Activated CD4-positive, alpha-beta T cell treated with anti-CD3 and anti-CD28 coated beads for 36 hours (primary cell): ENCODE measurements at regions not wholly inside any gene's neighbourhood (a gene's known extent, or its start where the extent isn't known, plus 50 kb on each side); places are given as distances from the start of the nearest gene placed in this dataset.
A peak's percentile ranks its signal among the peaks of the same experiment; 100 is the strongest.

ENCODE experiments used
- ATAC-seq: fragments of 200-7000 bp; cut with Tn5 transposase; one replicate; pipeline ENCODE4 v1.10.0; 2021; ENCODE audit warnings: mild to moderate bottlenecking, moderate library complexity
- CTCF ChIA-PET: fragments of 350-600 bp; sonication (Branson Sonifier 250); formaldehyde crosslinking; loops from one replicate; lab custom pipeline; 2021; ENCODE audit warnings: antibody characterized with exemption; lab: Charles Lee
- POLR2A ChIA-PET: fragments of 350-600 bp; sonication (Branson Sonifier 250); formaldehyde crosslinking; loops from one replicate; lab custom pipeline; 2021; ENCODE audit warnings: antibody characterized with exemption, inconsistent platforms; lab: Charles Lee
- DNase-seq: peaks from one replicate; pipeline ENCODE4 v3.0.0-alpha.2; 2020
- H3K27ac Mint-ChIP-seq: one replicate; pipeline ENCODE4 v1.8.0; 2021; ENCODE audit warnings: mixed read lengths
- H3K27me3 Mint-ChIP-seq: one replicate; pipeline ENCODE4 v1.8.0; 2021; ENCODE audit warnings: mixed read lengths
- H3K36me3 Mint-ChIP-seq: one replicate; pipeline ENCODE4 v1.8.0; 2021; ENCODE audit warnings: low read depth, mixed read lengths
- H3K4me1 Mint-ChIP-seq: one replicate; pipeline ENCODE4 v1.8.0; 2021; ENCODE audit warnings: mixed read lengths
- H3K4me3 Mint-ChIP-seq: one replicate; pipeline ENCODE4 v1.8.0; 2021; ENCODE audit warnings: mild to moderate bottlenecking, moderate library complexity, mixed read lengths
- H3K9me3 Mint-ChIP-seq: one replicate; pipeline ENCODE4 v1.8.0; 2021; ENCODE audit warnings: low read depth, mixed read lengths
- intact Hi-C, 2 experiments: fragments of 100-400 bp; cut with DNase I in 1 of 2; cut with micrococcal nuclease in 1 of 2; formaldehyde crosslinking; loops; one replicate each; pipeline versions ENCODE4 v1.14.2 to v1.15.1; 2022 to 2024; cut with DNase I, micrococcal nuclease

DNA sequence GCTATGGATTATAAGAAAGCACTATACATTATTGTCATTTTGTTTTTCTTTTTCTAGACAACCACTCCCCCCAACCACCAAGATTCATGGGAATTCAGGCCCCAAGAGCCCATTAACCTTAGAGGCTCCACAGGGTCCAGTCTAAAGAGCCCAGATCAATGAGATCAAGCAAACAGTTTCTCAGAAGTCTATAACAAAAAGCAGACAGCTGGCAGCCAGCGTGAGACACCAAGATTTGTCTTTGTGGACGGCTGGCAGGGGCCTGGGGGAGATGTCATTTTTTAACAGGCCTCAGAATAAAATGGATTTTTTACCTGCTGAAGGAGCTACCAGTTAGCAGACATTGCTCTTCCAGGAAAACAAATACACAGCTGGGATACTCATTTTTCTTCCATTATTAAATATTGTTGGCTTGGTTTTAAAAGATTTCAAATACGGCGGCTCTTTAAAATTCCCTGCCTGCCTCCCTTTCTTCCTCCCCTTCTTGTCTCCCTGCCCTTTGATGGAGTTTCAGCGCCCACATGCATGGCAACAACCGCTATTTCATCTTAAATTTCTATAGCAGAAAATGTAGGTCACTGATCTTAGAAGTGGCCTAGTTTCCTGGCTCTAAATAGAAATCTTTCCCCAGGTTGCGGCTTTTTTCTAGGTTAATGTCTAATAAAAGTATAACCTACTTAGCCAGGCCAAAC is 130.6 kb downstream of the FAM174B start:
- POLR2A ChIA-PET, result no interaction called here
- CTCF ChIA-PET, result interaction anchor here (0.6 to 1.6 kb wide), 2 partner anchors 190 to 243 kb away, joined by 5 to 7 read pairs; no protein-coding TSS in a partner anchor
- intact Hi-C loops, result loop anchor here in 1 of 2 experiments (5.0 to 10.0 kb wide), 2 partner anchors 102 to 430 kb away; no protein-coding TSS in a partner anchor
- no peak for ATAC-seq
- Mint-ChIP-seq H3K27ac (no peak overlapping the region), H3K27me3 (peaks cover 7% of the 10 kb centered on the region), H3K9me3 (no peaks in the 10 kb centered on the region), H3K36me3 (no peaks in the 10 kb centered on the region), H3K4me1 (peaks cover 8% of the 10 kb centered on the region), H3K4me3 (no peak overlapping the region)
- DNase-seq, result no peak

GRCh38 chr15:92524161-92524560 is 130.5 kb downstream of the ST8SIA2 start:
- Mint-ChIP-seq H3K27me3 (peaks cover 1% of the 10 kb centered on the region), H3K4me3 (no peak overlapping the region), H3K36me3 (no peaks in the 10 kb centered on the region), H3K4me1 (peaks cover 8% of the 10 kb centered on the region), H3K9me3 (no peaks in the 10 kb centered on the region), H3K27ac (no peak overlapping the region)
- intact Hi-C loops, result loop anchor here in 1 of 2 experiments (5.0 to 10.0 kb wide), 2 partner anchors 103 to 429 kb away; no protein-coding TSS in a partner anchor
- ChIA-PET CTCF (interaction anchor here (4.8 kb wide), 1 partner anchor 190 kb away, joined by 57 read pairs; no protein-coding TSS in a partner anchor), POLR2A (no interaction called here)
- DNase-seq, result no peak
- ATAC-seq, result no peak

GRCh38 chr15:92523176-92523575 is 129.5 kb downstream of the ST8SIA2 start:
- ChIA-PET CTCF (interaction anchor here (1.6 to 4.8 kb wide), 2 partner anchors 174 to 191 kb away, joined by 3 to 57 read pairs; no protein-coding TSS in a partner anchor), POLR2A (no interaction called here)
- H3K27me3 Mint-ChIP-seq, result no peaks in the 10 kb centered on the region
- H3K27ac Mint-ChIP-seq, result no peak overlapping the region
- no peaks in the 10 kb centered on the region for H3K9me3 Mint-ChIP-seq
- peaks cover 8% of the 10 kb centered on the region for H3K4me1 Mint-ChIP-seq
- no peak overlapping the region for H3K4me3 Mint-ChIP-seq
- DNase-seq (no peak), ATAC-seq (no peak)
- intact Hi-C loops, result loop anchor here in 1 of 2 experiments (5.0 to 10.0 kb wide), 2 partner anchors 104 to 428 kb away; no protein-coding TSS in a partner anchor
- H3K36me3 Mint-ChIP-seq, result no peaks in the 10 kb centered on the region

GRCh38 chr15:92521624-92522008 is 127.9 kb downstream of the ST8SIA2 start:
- DNase-seq (peak; percentile 75), ATAC-seq (peak; percentile 83)
- H3K4me1 Mint-ChIP-seq, result peaks cover 8% of the 10 kb centered on the region
- no peak overlapping the region for H3K27ac Mint-ChIP-seq
- no peaks in the 10 kb centered on the region for H3K36me3 Mint-ChIP-seq
- no peaks in the 10 kb centered on the region for H3K9me3 Mint-ChIP-seq
- H3K27me3 Mint-ChIP-seq, result no peaks in the 10 kb centered on the region
- ChIA-PET CTCF (interaction anchor here (0.6 to 4.8 kb wide), 9 partner anchors 22 to 414 kb away, joined by 3 to 57 read pairs (median 4); no protein-coding TSS in a partner anchor), POLR2A (interaction anchor here (0.6 kb wide), 1 partner anchor 30 kb away, joined by 4 read pairs; no protein-coding TSS in a partner anchor)
- intact Hi-C loops, result loop anchor here (1.0 to 10.0 kb wide), 4 partner anchors 106 to 427 kb away; no protein-coding TSS in a partner anchor
- no peak overlapping the region for H3K4me3 Mint-ChIP-seq

GRCh38 chr15:92520914-92521623 is 127.4 kb downstream of the ST8SIA2 start:
- intact Hi-C loops, result loop anchor here (1.0 to 10.0 kb wide), 4 partner anchors 106 to 426 kb away; no protein-coding TSS in a partner anchor
- no peak overlapping the region for H3K27ac Mint-ChIP-seq
- H3K36me3 Mint-ChIP-seq, result no peaks in the 10 kb centered on the region
- no peaks in the 10 kb centered on the region for H3K27me3 Mint-ChIP-seq
- no peaks in the 10 kb centered on the region for H3K9me3 Mint-ChIP-seq
- no peak overlapping the region for H3K4me3 Mint-ChIP-seq
- ATAC-seq (peak; percentile 26), DNase-seq (no peak)
- POLR2A ChIA-PET, result no interaction called here
- CTCF ChIA-PET, result interaction anchor here (0.8 to 4.8 kb wide), 8 partner anchors 23 to 414 kb away, joined by 3 to 57 read pairs (median 4); no protein-coding TSS in a partner anchor
- peaks cover 8% of the 10 kb centered on the region for H3K4me1 Mint-ChIP-seq

GRCh38 chr15:92519709-92520108 is 126.0 kb downstream of the ST8SIA2 start:
- no peaks in the 10 kb centered on the region for H3K9me3 Mint-ChIP-seq
- DNase-seq (no peak), ATAC-seq (no peak)
- H3K27me3 Mint-ChIP-seq, result no peaks in the 10 kb centered on the region
- intact Hi-C loops, result loop anchor here in 1 of 2 experiments (5.0 to 10.0 kb wide), 3 partner anchors 65 to 425 kb away; no protein-coding TSS in a partner anchor
- CTCF ChIA-PET, result interaction anchor here (1.7 to 4.8 kb wide), 2 partner anchors 28 to 195 kb away, joined by 4 to 57 read pairs; no protein-coding TSS in a partner anchor
- peaks cover 6% of the 10 kb centered on the region for H3K4me1 Mint-ChIP-seq
- no peaks in the 10 kb centered on the region for H3K36me3 Mint-ChIP-seq
- no peak overlapping the region for H3K27ac Mint-ChIP-seq
- POLR2A ChIA-PET, result no interaction called here
- no peak overlapping the region for H3K4me3 Mint-ChIP-seq
